ENCODE measurements at regions not wholly inside any gene's neighbourhood (a gene's known extent, or its start where the extent isn't known, plus 50 kb on each side); places are given as distances from the start of the nearest gene placed in this dataset.

DNA sequence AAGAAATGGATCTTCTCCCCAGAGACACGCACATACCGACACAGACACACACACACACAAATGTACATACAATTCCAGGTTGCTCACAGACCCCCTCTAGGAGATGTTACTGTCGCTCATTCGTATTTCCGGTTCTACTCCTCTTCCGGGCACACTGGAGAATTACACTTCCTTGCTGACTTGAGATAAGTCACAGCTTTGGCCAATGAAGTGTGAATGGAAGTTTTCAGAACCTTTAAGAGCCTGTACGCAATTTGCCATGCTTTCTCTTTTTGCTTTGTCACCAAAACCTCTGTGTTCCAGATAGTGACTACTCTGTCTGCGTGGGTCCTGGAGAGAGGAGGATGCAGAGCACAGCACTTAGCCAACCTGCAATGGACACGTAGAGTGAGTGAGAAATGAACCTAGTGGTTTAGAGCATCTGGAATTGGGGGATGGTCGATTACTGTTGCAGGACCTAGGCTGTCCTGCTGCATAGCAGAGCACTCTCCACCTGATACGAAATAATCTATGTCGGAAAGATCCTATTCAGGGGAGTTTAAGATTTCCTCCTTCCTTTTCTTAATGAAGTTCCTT lies 239.5 kb upstream of the TET2 start:
- TF ChIP-seq POLR2A (IDR thresholded peaks at IDR 0.05; ENCODE audit: low read depth, low read length) = no peak
- TF ChIP-seq, protein P1, sequence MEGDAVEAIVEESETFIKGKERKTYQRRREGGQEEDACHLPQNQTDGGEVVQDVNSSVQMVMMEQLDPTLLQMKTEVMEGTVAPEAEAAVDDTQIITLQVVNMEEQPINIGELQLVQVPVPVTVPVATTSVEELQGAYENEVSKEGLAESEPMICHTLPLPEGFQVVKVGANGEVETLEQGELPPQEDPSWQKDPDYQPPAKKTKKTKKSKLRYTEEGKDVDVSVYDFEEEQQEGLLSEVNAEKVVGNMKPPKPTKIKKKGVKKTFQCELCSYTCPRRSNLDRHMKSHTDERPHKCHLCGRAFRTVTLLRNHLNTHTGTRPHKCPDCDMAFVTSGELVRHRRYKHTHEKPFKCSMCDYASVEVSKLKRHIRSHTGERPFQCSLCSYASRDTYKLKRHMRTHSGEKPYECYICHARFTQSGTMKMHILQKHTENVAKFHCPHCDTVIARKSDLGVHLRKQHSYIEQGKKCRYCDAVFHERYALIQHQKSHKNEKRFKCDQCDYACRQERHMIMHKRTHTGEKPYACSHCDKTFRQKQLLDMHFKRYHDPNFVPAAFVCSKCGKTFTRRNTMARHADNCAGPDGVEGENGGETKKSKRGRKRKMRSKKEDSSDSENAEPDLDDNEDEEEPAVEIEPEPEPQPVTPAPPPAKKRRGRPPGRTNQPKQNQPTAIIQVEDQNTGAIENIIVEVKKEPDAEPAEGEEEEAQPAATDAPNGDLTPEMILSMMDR (IDR thresholded peaks at IDR 0.05; ENCODE audit: extremely low read depth in 1 of 2, insufficient read depth in 1 of 2, low read depth in 1 of 2, low read length in 2 of 2) = no peak

Data from endothelial cell of umbilical vein (primary cell).